Smooth muscle cell of the brain vasculature (primary cell): ENCODE measurements at regions not wholly inside any gene's neighbourhood (a gene's known extent, or its start where the extent isn't known, plus 50 kb on each side); places are given as distances from the start of the nearest gene placed in this dataset.
"Not testable (repeated sequence)": the region's sequence is repeated elsewhere in the genome, so short reads cannot be mapped to it uniquely, and the experiment has no call there.

ENCODE experiments used
- DNase-seq: peaks from one replicate; pipeline ENCODE4 v3.0.0-alpha.2; 2012; ENCODE audit warnings: low read depth, low spot score

GRCh38 chr10:28137907-28138880 is 139.3 kb upstream of the ODAD2 start:
- no peak for DNase-seq

GRCh38 chr10:28135258-28135657 is 136.4 kb upstream of the ODAD2 start:
- no peak for DNase-seq

GRCh38 chr10:28130267-28130666 is 131.4 kb upstream of the ODAD2 start:
- DNase-seq, result no peak

- DNase-seq, result no peak
Measured at GRCh38 chr10:28127881-28128280, 129.0 kb upstream of the ODAD2 start.

- no peak for DNase-seq
Measured at GRCh38 chr10:28125701-28126100, 126.8 kb upstream of the ODAD2 start.

GRCh38 chr10:28120795-28121194 is 121.9 kb upstream of the ODAD2 start:
- DNase-seq, result no peak

GRCh38 chr10:28120043-28120749 is 121.3 kb upstream of the ODAD2 start:
- DNase-seq, result no peak

GRCh38 chr10:28118985-28119628 is 120.2 kb upstream of the ODAD2 start:
- DNase-seq, result no peak

GRCh38 chr10:28113202-28113601 is 114.3 kb upstream of the ODAD2 start:
- DNase-seq, result no peak

GRCh38 chr10:28111712-28112111 is 112.8 kb upstream of the ODAD2 start:
- DNase-seq, result no peak

- DNase-seq, result no peak
Measured at GRCh38 chr10:28105561-28105960, 106.7 kb upstream of the ODAD2 start.

- no peak for DNase-seq
Measured at GRCh38 chr10:28097633-28098032, 98.8 kb upstream of the ODAD2 start.

- DNase-seq, result no peak
Measured at GRCh38 chr10:28095791-28096378, 97.0 kb upstream of the ODAD2 start.

GRCh38 chr10:28094121-28094520 is 95.2 kb upstream of the ODAD2 start:
- DNase-seq, result no peak

- no peak for DNase-seq
Measured at GRCh38 chr10:28091913-28092312, 93.0 kb upstream of the ODAD2 start.

GRCh38 chr10:28090506-28090905 is 91.6 kb upstream of the ODAD2 start:
- DNase-seq, result no peak

- no peak for DNase-seq
Measured at GRCh38 chr10:28089467-28089866, 90.6 kb upstream of the ODAD2 start.

GRCh38 chr10:28087661-28088351 is 88.9 kb upstream of the ODAD2 start:
- DNase-seq, result no peak

- not testable (repeated sequence) for DNase-seq
Measured at GRCh38 chr10:28085760-28086159, 86.9 kb upstream of the ODAD2 start.

GRCh38 chr10:28082885-28083284 is 84.0 kb upstream of the ODAD2 start:
- no peak for DNase-seq

GRCh38 chr10:28082316-28082715 is 83.4 kb upstream of the ODAD2 start:
- no peak for DNase-seq
